Naive thymus-derived CD8-positive, alpha-beta T cell (primary cell): ENCODE measurements at regions not wholly inside any gene's neighbourhood (a gene's known extent, or its start where the extent isn't known, plus 50 kb on each side); places are given as distances from the start of the nearest gene placed in this dataset.
A peak's percentile ranks its signal among the peaks of the same experiment; 100 is the strongest.
"Not testable (repeated sequence)": the region's sequence is repeated elsewhere in the genome, so short reads cannot be mapped to it uniquely, and the experiment has no call there.

Source experiments
- ATAC-seq, 2 donors: fragments of 150-1000 bp; cut with Tn5 transposase in 1 of 2; sonication (Bioruptor Pico), chemical (Tn5 transposase) in 1 of 2; 1 replicate in 1 of 2; 2 replicates in 1 of 2; pipeline ENCODE4 v1.10.0; 2021; ENCODE audit warnings: mild to moderate bottlenecking in 2 of 2, moderate library complexity in 2 of 2
- POLR2A ChIA-PET: fragments of 350-600 bp; sonication (Branson Sonifier 250); formaldehyde crosslinking; loops from one replicate; lab custom pipeline; 2021; ENCODE audit warnings: antibody characterized with exemption; lab: Charles Lee
- DNase-seq, 10 donors: peaks; one replicate each; pipeline versions ENCODE4 v3.0.0 to v3.0.0-alpha.2; 2020 to 2022
- H3K27ac Mint-ChIP-seq, 10 donors: one replicate each; pipeline ENCODE4 v1.8.0; 2020 to 2022; ENCODE audit warnings: mild to moderate bottlenecking in 10 of 10, mixed read lengths in 10 of 10, moderate library complexity in 4 of 10, inconsistent platforms in 1 of 10
- H3K27me3 Mint-ChIP-seq, 5 donors: one replicate each; pipeline ENCODE4 v1.8.0; 2021 to 2022; ENCODE audit warnings: mixed read lengths in 5 of 5
- H3K36me3 Mint-ChIP-seq, 3 donors: one replicate each; pipeline ENCODE4 v1.8.0; 2020 to 2022; ENCODE audit warnings: mixed read lengths in 3 of 3, mild to moderate bottlenecking in 2 of 3, inconsistent platforms in 1 of 3
- H3K4me1 Mint-ChIP-seq, 4 donors: one replicate each; pipeline ENCODE4 v1.8.0; 2021 to 2022; ENCODE audit warnings: mixed read lengths in 4 of 4
- H3K4me3 Mint-ChIP-seq, 10 donors: one replicate each; pipeline ENCODE4 v1.8.0; 2020 to 2022; ENCODE audit warnings: mild to moderate bottlenecking in 10 of 10, mixed read lengths in 10 of 10, moderate library complexity in 6 of 10, inconsistent platforms in 1 of 10
- H3K9me3 Mint-ChIP-seq, 9 donors: one replicate each; pipeline ENCODE4 v1.8.0; 2020 to 2022; ENCODE audit warnings: mixed read lengths in 9 of 9, mild to moderate bottlenecking in 3 of 9, inconsistent platforms in 1 of 9, moderate library complexity in 1 of 9

GRCh38 chr10:30704601-30705100 is 75.1 kb upstream of the LYZL2 start:
- H3K27me3 Mint-ChIP-seq, H3K36me3 Mint-ChIP-seq, H3K9me3 Mint-ChIP-seq: not testable (repeated sequence)
- peak; percentile 21 to 27 for ATAC-seq
- POLR2A ChIA-PET = interaction anchor here (1.4 to 2.9 kb wide), 2 partner anchors 8 to 1056 kb away, joined by 4 to 11 read pairs; no protein-coding TSS in a partner anchor
- Mint-ChIP-seq H3K4me1 (peaks cover 23 to 68% (median 64%) of the 10 kb centered on the region in 4 donors), H3K27ac (peak overlapping the region; percentile 96 to 99 (median 98)), H3K4me3 (peak overlapping the region; percentile 88 to 93 (median 92))
- DNase-seq = peak in 6 of 10 donors; percentile 34 to 57 (median 45)

- ATAC-seq = no peak
- H3K27me3 Mint-ChIP-seq = no peaks in the 10 kb centered on the region
- POLR2A ChIA-PET = interaction anchor here (0.7 to 2.9 kb wide), 4 partner anchors 8 to 1351 kb away, joined by 3 to 11 read pairs (median 4); no protein-coding TSS in a partner anchor
These were observed 74.6 kb upstream of the LYZL2 start for GRCh38 chr10:30704026-30704600.

GRCh38 chr10:30703446-30703845 is 73.9 kb upstream of the LYZL2 start:
- DNase-seq, ATAC-seq, H3K27me3 Mint-ChIP-seq, H3K36me3 Mint-ChIP-seq, H3K9me3 Mint-ChIP-seq: not testable (repeated sequence)
- peaks cover 23 to 75% (median 71%) of the 10 kb centered on the region in 4 donors for H3K4me1 Mint-ChIP-seq
- POLR2A ChIA-PET = interaction anchor here (0.7 to 1.4 kb wide), 5 partner anchors 16 to 1352 kb away, joined by 3 read pairs; no protein-coding TSS in a partner anchor
- H3K27ac Mint-ChIP-seq = peak overlapping the region; percentile 96 to 99 (median 98)
- H3K4me3 Mint-ChIP-seq = peak overlapping the region; percentile 88 to 93 (median 92)

More at GRCh38 chr10:30704026-30704600, 74.6 kb upstream of the LYZL2 start:
- no peaks in the 10 kb centered on the region for H3K9me3 Mint-ChIP-seq
- H3K36me3 Mint-ChIP-seq = no peaks in the 10 kb centered on the region
- H3K4me3 Mint-ChIP-seq = peak overlapping the region; percentile 88 to 93 (median 92)
- peak in 1 of 10 donors; percentile 17 for DNase-seq
- peak overlapping the region; percentile 96 to 99 (median 98) for H3K27ac Mint-ChIP-seq
- H3K4me1 Mint-ChIP-seq = peaks cover 23 to 73% (median 69%) of the 10 kb centered on the region in 4 donors

DNA sequence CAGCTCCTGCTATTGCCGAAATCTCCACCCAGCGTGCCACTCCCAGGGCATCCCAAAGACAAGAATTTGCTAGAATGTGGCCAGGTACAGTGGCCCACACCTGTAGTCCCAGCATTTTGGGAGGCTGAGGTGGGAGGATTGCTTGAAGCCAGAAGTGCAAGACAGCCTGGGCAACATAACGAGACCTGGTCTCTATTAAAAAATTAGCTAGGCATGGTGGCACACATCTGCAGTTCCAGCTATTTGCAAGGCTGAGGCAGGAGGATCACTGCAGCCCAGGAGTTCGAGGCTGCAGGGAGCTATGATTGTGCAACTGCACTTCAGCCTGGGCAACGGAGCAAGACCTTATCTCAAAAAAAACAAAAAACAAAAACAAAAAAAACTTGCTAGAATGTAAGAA is 73.3 kb upstream of the LYZL2 start:
- H3K4me3 Mint-ChIP-seq = peak overlapping the region; percentile 14 to 87 (median 70)
- peak overlapping the region; percentile 88 to 99 (median 97) for H3K27ac Mint-ChIP-seq
- H3K4me1 Mint-ChIP-seq = peaks cover 27 to 81% (median 77%) of the 10 kb centered on the region in 4 donors
- no peak for DNase-seq
- POLR2A ChIA-PET = interaction anchor here (0.7 to 1.4 kb wide), 3 partner anchors 173 to 1230 kb away, joined by 3 read pairs; no protein-coding TSS in a partner anchor
- ATAC-seq = no peak
- H3K9me3 Mint-ChIP-seq = no peaks in the 10 kb centered on the region
- no peaks in the 10 kb centered on the region for H3K36me3 Mint-ChIP-seq
- H3K27me3 Mint-ChIP-seq = no peaks in the 10 kb centered on the region

GRCh38 chr10:30701451-30702173 is 72.1 kb upstream of the LYZL2 start:
- Mint-ChIP-seq H3K36me3 (no peaks in the 10 kb centered on the region), H3K4me1 (peaks cover 32 to 90% (median 87%) of the 10 kb centered on the region in 4 donors), H3K27ac (peak overlapping the region; percentile 88 to 99 (median 97)), H3K9me3 (no peaks in the 10 kb centered on the region), H3K27me3 (no peaks in the 10 kb centered on the region), H3K4me3 (peak overlapping the region; percentile 75 to 88 (median 85))
- DNase-seq = peak; percentile 23 to 86 (median 78)
- peak; percentile 61 to 72 for ATAC-seq
- POLR2A ChIA-PET = interaction anchor here (0.9 to 1.7 kb wide), 2 partner anchors 9 to 10 kb away, joined by 3 to 5 read pairs; no protein-coding TSS in a partner anchor

DNA sequence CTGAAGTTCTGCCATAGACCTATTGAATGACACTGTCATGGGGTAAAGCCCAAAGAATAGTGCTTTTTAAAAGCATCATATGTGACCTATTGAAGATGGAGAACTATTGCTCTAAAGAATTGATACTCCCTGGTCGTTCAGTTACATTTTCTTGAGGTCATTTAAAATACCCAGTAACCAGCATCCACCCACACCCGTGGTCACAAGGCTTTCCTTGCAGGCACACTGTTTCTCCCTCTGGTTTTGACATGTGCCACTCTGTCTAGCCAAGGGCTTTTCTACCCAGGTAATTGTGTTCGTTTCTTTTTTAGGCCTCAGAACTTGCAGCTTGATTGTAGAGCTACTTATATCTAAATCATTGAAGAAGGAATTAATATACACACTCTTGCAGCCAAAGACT is 68.3 kb upstream of the LYZL2 start:
- POLR2A ChIA-PET = interaction anchor here (1.4 kb wide), 1 partner anchor 11 kb away, joined by 3 read pairs; no protein-coding TSS in a partner anchor
- H3K4me3 Mint-ChIP-seq = peak overlapping the region in 8 of 10 donors; percentile 21 to 76 (median 64)
- H3K4me1 Mint-ChIP-seq = peaks cover 29 to 70% (median 66%) of the 10 kb centered on the region in 4 donors
- peak overlapping the region; percentile 53 to 89 (median 72) for H3K27ac Mint-ChIP-seq
- DNase-seq = no peak
- no peaks in the 10 kb centered on the region for H3K36me3 Mint-ChIP-seq
- H3K27me3 Mint-ChIP-seq = no peaks in the 10 kb centered on the region
- ATAC-seq = no peak
- no peaks in the 10 kb centered on the region for H3K9me3 Mint-ChIP-seq

DNA sequence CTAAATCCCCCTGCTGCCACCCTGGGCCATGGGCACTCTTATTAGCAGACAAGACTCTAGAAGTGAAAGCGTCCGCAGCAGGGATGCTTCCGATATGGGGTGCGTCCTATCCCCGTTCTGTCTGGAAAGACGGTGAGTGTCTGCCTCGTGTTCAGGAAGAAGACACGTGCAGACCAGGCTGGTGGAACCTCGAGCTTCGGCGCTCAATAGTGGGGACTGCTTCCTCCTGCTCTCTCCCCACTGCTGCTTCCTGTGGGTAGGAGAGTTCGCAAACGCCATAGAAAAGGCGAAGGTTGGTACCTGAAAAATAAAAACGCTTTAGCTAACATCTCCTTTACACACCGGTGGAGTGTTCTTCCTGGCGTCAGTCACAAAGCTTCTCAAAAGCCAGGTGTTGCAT is 67.7 kb upstream of the LYZL2 start:
- not testable (repeated sequence) for H3K36me3 Mint-ChIP-seq, H3K27me3 Mint-ChIP-seq, DNase-seq, H3K9me3 Mint-ChIP-seq, ATAC-seq
- POLR2A ChIA-PET = interaction anchor here (1.4 to 2.5 kb wide), 2 partner anchors 8 to 12 kb away, joined by 3 to 11 read pairs; no protein-coding TSS in a partner anchor
- peak overlapping the region; percentile 67 to 94 (median 84) for H3K27ac Mint-ChIP-seq
- peak overlapping the region in 9 of 10 donors; percentile 51 to 76 (median 65) for H3K4me3 Mint-ChIP-seq
- peaks cover 25 to 65% (median 60%) of the 10 kb centered on the region in 4 donors for H3K4me1 Mint-ChIP-seq

GRCh38 chr10:30696416-30697185 is 67.0 kb upstream of the LYZL2 start:
- Mint-ChIP-seq H3K27ac (peak overlapping the region in 9 of 10 donors; percentile 29 to 85 (median 71)), H3K4me3 (peak overlapping the region in 7 of 10 donors; percentile 14 to 77 (median 52)), H3K4me1 (peaks cover 23 to 60% (median 54%) of the 10 kb centered on the region in 4 donors)
- POLR2A ChIA-PET = interaction anchor here (2.5 kb wide), 1 partner anchor 9 kb away, joined by 11 read pairs; no protein-coding TSS in a partner anchor
- not testable (repeated sequence) for DNase-seq, ATAC-seq, H3K36me3 Mint-ChIP-seq, H3K27me3 Mint-ChIP-seq, H3K9me3 Mint-ChIP-seq

- POLR2A ChIA-PET = interaction anchor here (2.5 kb wide), 1 partner anchor 10 kb away, joined by 11 read pairs; no protein-coding TSS in a partner anchor
- peak in 8 of 10 donors; percentile 27 to 68 (median 38) for DNase-seq
- H3K27ac Mint-ChIP-seq = peak overlapping the region; percentile 34 to 85 (median 72)
These were observed 66.1 kb upstream of the LYZL2 start for GRCh38 chr10:30695481-30696236.

DNA sequence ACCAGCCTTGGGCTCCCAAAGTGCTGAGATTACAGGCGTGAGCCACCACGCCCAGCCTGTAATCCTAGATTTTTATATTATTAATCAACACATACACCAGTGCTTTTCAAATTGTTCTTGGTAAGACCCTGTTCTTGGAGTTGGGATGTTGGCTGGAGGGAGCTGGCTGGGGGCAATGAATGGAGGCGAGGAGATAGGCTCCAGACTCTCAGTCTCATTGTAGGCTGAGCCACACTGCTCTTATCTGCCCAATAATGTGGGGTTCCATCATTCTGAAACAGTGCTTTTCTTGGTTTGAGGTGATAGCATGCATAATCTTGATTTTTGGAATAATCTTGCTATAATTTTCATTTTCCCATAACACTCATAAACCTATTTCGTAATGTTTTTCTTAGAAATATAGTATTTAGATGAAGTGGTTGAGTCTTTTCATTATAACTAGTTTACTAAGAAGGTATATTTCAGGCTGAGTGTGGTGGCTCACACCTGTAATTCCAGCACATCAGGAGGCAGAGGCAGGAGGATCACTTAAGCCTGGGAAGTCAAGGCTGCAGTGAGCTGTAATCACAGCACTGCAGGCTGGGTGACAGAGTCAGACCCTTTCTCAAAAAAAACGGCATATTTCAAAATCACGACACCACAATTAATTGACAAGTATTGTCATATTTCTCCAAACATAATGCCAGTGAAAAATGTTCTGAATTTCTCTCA is 65.1 kb upstream of the LYZL2 start:
- no peak for ATAC-seq
- Mint-ChIP-seq H3K27ac (peak overlapping the region in 3 of 10 donors; percentile 24 to 64 (median 25)), H3K4me3 (no peak overlapping the region), H3K27me3 (no peaks in the 10 kb centered on the region), H3K4me1 (peaks cover 20 to 42% (median 38%) of the 10 kb centered on the region in 4 donors), H3K36me3 (no peaks in the 10 kb centered on the region), H3K9me3 (no peaks in the 10 kb centered on the region)
- POLR2A ChIA-PET = interaction anchor here (0.7 to 2.5 kb wide), 2 partner anchors 11 to 702 kb away, joined by 4 to 11 read pairs; no protein-coding TSS in a partner anchor
- DNase-seq = no peak

More at GRCh38 chr10:30695481-30696236, 66.1 kb upstream of the LYZL2 start:
- not testable (repeated sequence) for H3K36me3 Mint-ChIP-seq, H3K9me3 Mint-ChIP-seq, H3K27me3 Mint-ChIP-seq
- Mint-ChIP-seq H3K4me1 (peaks cover 23 to 52% (median 47%) of the 10 kb centered on the region in 4 donors), H3K4me3 (peak overlapping the region in 9 of 10 donors; percentile 9 to 78 (median 68))
- ATAC-seq = peak; percentile 89 to 90
